B cell (primary cell): ENCODE measurements at regions not wholly inside any gene's neighbourhood (a gene's known extent, or its start where the extent isn't known, plus 50 kb on each side); places are given as distances from the start of the nearest gene placed in this dataset.

Source experiments
- ATAC-seq: fragments of 200-7000 bp; cut with Tn5 transposase; one replicate; pipeline ENCODE4 v1.10.0; 2021; ENCODE audit warnings: low read depth, mild to moderate bottlenecking, moderate number of reproducible peaks, moderate library complexity
- CTCF ChIA-PET: fragments of 350-600 bp; sonication (Branson Sonifier 250); formaldehyde crosslinking; loops from one replicate; lab custom pipeline; 2021; ENCODE audit warnings: antibody characterized with exemption, inconsistent platforms; lab: Charles Lee
- POLR2A ChIA-PET: fragments of 350-600 bp; sonication (Branson Sonifier 250); formaldehyde crosslinking; loops from one replicate; lab custom pipeline; 2021; ENCODE audit warnings: antibody characterized with exemption; lab: Charles Lee
- DNase-seq: peaks from one replicate; pipeline ENCODE4 v3.0.0; 2013
- H2AFZ ChIP-seq: 2 replicates; pipeline ENCODE4 v1.6.1; 2012; ENCODE audit warnings: mild to moderate bottlenecking, low read depth, low read length; ENCODE audit not compliant: insufficient read depth, poor library complexity, severe bottlenecking
- H3K27ac ChIP-seq, 2 donors: 1 replicate in 1 of 2; 2 replicates in 1 of 2; pipeline ENCODE4 v1.5.1; 2012 to 2013; ENCODE audit warnings: low read length in 2 of 2, mild to moderate bottlenecking in 2 of 2, moderate library complexity in 1 of 2
- H3K27me3 ChIP-seq, 4 experiments: fragments of 200-600 bp in 1 of 4; sonication (generic) in 1 of 4; replicated peaks in 1 of 4; 1 replicate in 2 of 4; 2 replicates in 2 of 4; pipeline versions ENCODE4 v1.6.1 to v1.7.0; 2013 to 2016; ENCODE audit warnings: low read length in 3 of 4, mild to moderate bottlenecking in 2 of 4, mixed read lengths in 1 of 4, moderate library complexity in 1 of 4; ENCODE audit not compliant: insufficient read depth in 4 of 4, control insufficient read depth in 3 of 4; ENCODE audit errors: control extremely low read depth in 1 of 4
- H3K36me3 ChIP-seq, 2 experiments: replicated peaks in 1 of 2; 1 replicate in 1 of 2; 2 replicates in 1 of 2; pipeline versions ENCODE4 v1.6.1 to v1.7.1; 2013; ENCODE audit warnings: low read length in 1 of 2; ENCODE audit not compliant: insufficient read depth in 2 of 2, control insufficient read depth in 1 of 2; ENCODE audit errors: control extremely low read depth in 1 of 2, extremely low read depth in 1 of 2
- H3K4me1 ChIP-seq, 2 donors: fragments of 200-600 bp in 1 of 2; sonication (generic) in 1 of 2; 1 replicate in 1 of 2; 2 replicates in 1 of 2; pipeline versions ENCODE4 v1.5.1 to v1.6.1; 2013 to 2017; ENCODE audit warnings: low read length in 2 of 2; ENCODE audit not compliant: control insufficient read depth in 2 of 2, insufficient read depth in 2 of 2
- H3K4me2 ChIP-seq: replicated peaks from 2 replicates; pipeline ENCODE3; 2012; ENCODE audit warnings: mild to moderate bottlenecking, low read depth, low read length; ENCODE audit not compliant: poor library complexity, severe bottlenecking
- H3K4me3 ChIP-seq, 5 experiments: fragments of 200-600 bp in 1 of 5; sonication (generic) in 1 of 5; 1 replicate in 3 of 5; 2 replicates in 2 of 5; pipeline versions ENCODE4 v1.5.1 to v1.7.0; 2011 to 2016; ENCODE audit warnings: low read length in 4 of 5, mild to moderate bottlenecking in 4 of 5, low read depth in 2 of 5, control low read depth in 1 of 5, moderate library complexity in 1 of 5; ENCODE audit not compliant: insufficient read depth in 1 of 5; ENCODE audit errors: control extremely low read depth in 1 of 5, extremely low read depth in 1 of 5
- H3K79me2 ChIP-seq: fragments of 200-600 bp; sonication (generic); one replicate; pipeline ENCODE4 v1.6.0; 2016; ENCODE audit warnings: low read length; ENCODE audit not compliant: control insufficient read depth, insufficient read depth
- H3K9ac ChIP-seq: fragments of 200-600 bp; sonication (generic); 2 replicates; pipeline ENCODE4 v1.6.1; 2017; ENCODE audit warnings: mild to moderate bottlenecking, low read length, moderate library complexity
- H3K9me3 ChIP-seq, 3 donors: one replicate each; pipeline versions ENCODE4 v1.6.1 to v1.7.1; 2013; ENCODE audit warnings: low read length in 2 of 3; ENCODE audit not compliant: control insufficient read depth in 2 of 3, insufficient read depth in 1 of 3; ENCODE audit errors: control extremely low read depth in 1 of 3
- H4K20me1 ChIP-seq: 2 replicates; pipeline ENCODE4 v1.6.0; 2012; ENCODE audit warnings: mild to moderate bottlenecking, low read length; ENCODE audit not compliant: insufficient read depth, control insufficient read depth, poor library complexity, severe bottlenecking
- H3K27ac Mint-ChIP-seq: one replicate; pipeline ENCODE4 v1.8.0; 2021; ENCODE audit warnings: mixed read lengths
- H3K27me3 Mint-ChIP-seq: one replicate; pipeline ENCODE4 v1.8.0; 2021; ENCODE audit warnings: mixed read lengths
- H3K4me1 Mint-ChIP-seq: one replicate; pipeline ENCODE4 v1.8.0; 2021; ENCODE audit warnings: mixed read lengths
- H3K4me3 Mint-ChIP-seq: one replicate; pipeline ENCODE4 v1.8.0; 2021; ENCODE audit warnings: mixed read lengths
- H3K9me3 Mint-ChIP-seq: one replicate; pipeline ENCODE4 v1.8.0; 2022; ENCODE audit warnings: mixed read lengths; ENCODE audit not compliant: insufficient read depth
- CTCF ChIP-seq: fragments of 200-600 bp; IDR thresholded peaks from one replicate; pipeline ENCODE4 v1.8.0; 2022; ENCODE audit warnings: antibody characterized with exemption, mild to moderate bottlenecking
- EZH2 ChIP-seq: IDR thresholded peaks from 2 replicates; pipeline ENCODE4 v1.6.1; 2012; ENCODE audit warnings: borderline replicate concordance, low read depth, mild to moderate bottlenecking, moderate library complexity, low read length; ENCODE audit not compliant: insufficient read depth, poor library complexity, severe bottlenecking
- WGBS: methylation state at CpG from one replicate; pipeline ENCODE4 v1.1.5; 2013; ENCODE audit warnings: missing lambda C conversion rate; ENCODE audit not compliant: insufficient coverage; 5-methylcytosine and 5-hydroxymethylcytosine counted together
- intact Hi-C: fragments of 100-400 bp; cut with micrococcal nuclease; formaldehyde crosslinking; loops from one replicate; pipeline ENCODE4 v1.10.0; 2022

GRCh38 chr3:118108769-118109168 is 925.9 kb downstream of the IGSF11 start:
- ATAC-seq (no peak), DNase-seq (no peak)
- no peak overlapping the region for H3K27ac Mint-ChIP-seq
- Histone ChIP-seq H2AFZ (no peak overlapping the region), H3K4me2 (no peak overlapping the region), H3K27me3 (no peaks in the 10 kb centered on the region), H3K4me3 (no peak overlapping the region), H3K27ac (no peak overlapping the region), H3K36me3 (no peaks in the 10 kb centered on the region), H3K9ac (no peak overlapping the region), H3K9me3 (no peaks in the 10 kb centered on the region), H3K79me2 (no peaks in the 10 kb centered on the region), H3K4me1 (no peaks in the 10 kb centered on the region), H4K20me1 (no peaks in the 10 kb centered on the region)
- no peaks in the 10 kb centered on the region for H3K9me3 Mint-ChIP-seq
- CTCF ChIA-PET, result no interaction called here
- POLR2A ChIA-PET, result no interaction called here
- H3K4me1 Mint-ChIP-seq, result no peaks in the 10 kb centered on the region
- H3K4me3 Mint-ChIP-seq, result no peak overlapping the region
- 100% methylated on average over 2 of the region's 2 CpGs for WGBS
- no peaks in the 10 kb centered on the region for H3K27me3 Mint-ChIP-seq
- TF ChIP-seq EZH2 (no peak), CTCF (no peak)
- intact Hi-C loops, result no loop called here

GRCh38 chr3:118110211-118110610 is 924.4 kb downstream of the IGSF11 start:
- H3K9me3 Mint-ChIP-seq, result no peaks in the 10 kb centered on the region
- no peaks in the 10 kb centered on the region for H3K27me3 ChIP-seq
- H3K4me1 ChIP-seq, result no peaks in the 10 kb centered on the region
- no peak overlapping the region for H3K4me3 ChIP-seq
- H3K4me3 Mint-ChIP-seq, result no peak overlapping the region
- no peaks in the 10 kb centered on the region for H3K79me2 ChIP-seq
- DNase-seq, result no peak
- no peaks in the 10 kb centered on the region for H3K27me3 Mint-ChIP-seq
- no peaks in the 10 kb centered on the region for H4K20me1 ChIP-seq
- POLR2A ChIA-PET, result no interaction called here
- ATAC-seq, result no peak
- CTCF ChIA-PET, result no interaction called here
- no peak overlapping the region for H3K4me2 ChIP-seq
- TF ChIP-seq EZH2, result no peak
- no peak for TF ChIP-seq CTCF
- no peak overlapping the region for H3K27ac Mint-ChIP-seq
- H3K27ac ChIP-seq, result no peak overlapping the region
- H3K36me3 ChIP-seq, result no peaks in the 10 kb centered on the region
- intact Hi-C loops, result no loop called here
- no peak overlapping the region for H2AFZ ChIP-seq
- no peak overlapping the region for H3K9ac ChIP-seq
- no peaks in the 10 kb centered on the region for H3K4me1 Mint-ChIP-seq
- 88% methylated on average over 5 of the region's 6 CpGs for WGBS
- H3K9me3 ChIP-seq, result no peaks in the 10 kb centered on the region
